CD14-positive monocyte (primary cell): ENCODE measurements at regions not wholly inside any gene's neighbourhood (a gene's known extent, or its start where the extent isn't known, plus 50 kb on each side); places are given as distances from the start of the nearest gene placed in this dataset.

Source experiments
- DNase-seq, 3 donors: peaks; one replicate each; pipeline ENCODE4 v3.0.0-alpha.2; 2011 to 2022
- H2AFZ ChIP-seq: 2 replicates; pipeline ENCODE4 v1.6.0; 2012; ENCODE audit warnings: mild to moderate bottlenecking, low read depth, low read length, inconsistent platforms; ENCODE audit not compliant: insufficient read depth, poor library complexity, severe bottlenecking
- H3K27ac ChIP-seq, 2 donors: 1 replicate in 1 of 2; 2 replicates in 1 of 2; pipeline ENCODE4 v1.5.1; 2012 to 2013; ENCODE audit warnings: low read length in 2 of 2, control low read depth in 1 of 2, inconsistent platforms in 1 of 2, low read depth in 1 of 2, mild to moderate bottlenecking in 1 of 2
- H3K27me3 ChIP-seq, 2 donors: one replicate each; pipeline versions ENCODE4 v1.6.0 to v1.6.1; 2011 to 2013; ENCODE audit warnings: low read length in 2 of 2; ENCODE audit not compliant: control insufficient read depth in 2 of 2, insufficient read depth in 2 of 2
- H3K36me3 ChIP-seq, 2 donors: replicated peaks in 1 of 2; 1 replicate in 1 of 2; 2 replicates in 1 of 2; pipeline versions ENCODE4 v1.5.1 to v1.6.1; 2012 to 2013; ENCODE audit warnings: low read length in 2 of 2, control low read depth in 1 of 2, inconsistent platforms in 1 of 2, mild to moderate bottlenecking in 1 of 2; ENCODE audit not compliant: insufficient read depth in 2 of 2, control insufficient read depth in 1 of 2
- H3K4me1 ChIP-seq, 2 donors: 1 replicate in 1 of 2; 2 replicates in 1 of 2; pipeline versions ENCODE4 v1.5.1 to v1.6.1; 2012 to 2013; ENCODE audit warnings: low read length in 2 of 2, control low read depth in 1 of 2, inconsistent platforms in 1 of 2, mild to moderate bottlenecking in 1 of 2, moderate library complexity in 1 of 2; ENCODE audit not compliant: insufficient read depth in 2 of 2, control insufficient read depth in 1 of 2
- H3K4me2 ChIP-seq: replicated peaks from 2 replicates; pipeline ENCODE3; 2012; ENCODE audit warnings: low read length, moderate library complexity, mild to moderate bottlenecking; ENCODE audit not compliant: poor library complexity, severe bottlenecking; ENCODE audit errors: extremely low read depth
- H3K4me3 ChIP-seq, 3 experiments: fragments of 200-600 bp in 1 of 3; sonication (generic) in 1 of 3; replicated peaks in 1 of 3; 1 replicate in 2 of 3; 2 replicates in 1 of 3; pipeline ENCODE4 v1.5.1; 2011 to 2013; ENCODE audit warnings: low read length in 3 of 3, mild to moderate bottlenecking in 3 of 3, control low read depth in 2 of 3, low read depth in 2 of 3, inconsistent platforms in 1 of 3, moderate library complexity in 1 of 3
- H3K79me2 ChIP-seq: 2 replicates; pipeline ENCODE4 v1.6.0; 2012; ENCODE audit warnings: mild to moderate bottlenecking, control low read depth, inconsistent platforms, low read length, moderate library complexity; ENCODE audit not compliant: insufficient read depth
- H3K9ac ChIP-seq: 2 replicates; pipeline ENCODE4 v1.6.0; 2017; ENCODE audit warnings: low read length, mild to moderate bottlenecking; ENCODE audit not compliant: insufficient read depth, poor library complexity, severe bottlenecking
- H3K9me3 ChIP-seq, 2 donors: replicated peaks in 1 of 2; 1 replicate in 1 of 2; 2 replicates in 1 of 2; pipeline versions ENCODE4 v1.5.1 to v1.6.1; 2012 to 2013; ENCODE audit warnings: low read length in 2 of 2, control low read depth in 1 of 2; ENCODE audit not compliant: control insufficient read depth in 1 of 2, insufficient read depth in 1 of 2
- H4K20me1 ChIP-seq: 2 replicates; pipeline ENCODE4 v1.6.0; 2012; ENCODE audit warnings: mild to moderate bottlenecking, low read length, control low read depth, moderate library complexity; ENCODE audit not compliant: insufficient read depth
- H3K27ac Mint-ChIP-seq, 7 donors: one replicate each; pipeline ENCODE4 v1.8.0; 2020; ENCODE audit warnings: mild to moderate bottlenecking in 7 of 7, mixed read lengths in 7 of 7, moderate library complexity in 6 of 7, inconsistent platforms in 2 of 7
- H3K27me3 Mint-ChIP-seq, 3 donors: one replicate each; pipeline ENCODE4 v1.8.0; 2021 to 2022; ENCODE audit warnings: low read depth in 3 of 3, mild to moderate bottlenecking in 3 of 3, mixed read lengths in 3 of 3, moderate library complexity in 3 of 3, inconsistent platforms in 1 of 3
- H3K36me3 Mint-ChIP-seq, 2 donors: one replicate each; pipeline ENCODE4 v1.8.0; 2020; ENCODE audit warnings: mixed read lengths in 2 of 2, inconsistent platforms in 1 of 2, mild to moderate bottlenecking in 1 of 2
- H3K4me1 Mint-ChIP-seq: one replicate; pipeline ENCODE4 v1.8.0; 2020; ENCODE audit warnings: mild to moderate bottlenecking, mixed read lengths
- H3K4me3 Mint-ChIP-seq, 2 donors: one replicate each; pipeline ENCODE4 v1.8.0; 2020; ENCODE audit warnings: mild to moderate bottlenecking in 2 of 2, mixed read lengths in 2 of 2, moderate library complexity in 1 of 2
- H3K9me3 Mint-ChIP-seq, 7 donors: one replicate each; pipeline ENCODE4 v1.8.0; 2020 to 2022; ENCODE audit warnings: mixed read lengths in 7 of 7, mild to moderate bottlenecking in 6 of 7, moderate library complexity in 6 of 7, inconsistent platforms in 2 of 7
- WGBS: methylation state at CpG from one replicate; pipeline ENCODE4 v1.1.5; 2013; ENCODE audit warnings: missing lambda C conversion rate; ENCODE audit not compliant: insufficient coverage; 5-methylcytosine and 5-hydroxymethylcytosine counted together
- intact Hi-C, 2 donors: fragments of 100-400 bp; cut with micrococcal nuclease; formaldehyde crosslinking; loops; one replicate each; pipeline versions ENCODE4 v1.15.0 to v1.15.1; 2023
- TF ChIP-seq, protein P1 (sequence below): fragments of 200-600 bp; IDR thresholded peaks from one replicate; pipeline ENCODE4 v1.8.0; 2022; ENCODE audit warnings: antibody characterized with exemption, mild to moderate bottlenecking

GRCh38 chr2:14355102-14355501 is 277.4 kb upstream of the LRATD1 start:
- DNase-seq = no peak
- H3K27me3 Mint-ChIP-seq = peaks cover 0 to 2% (median 1%) of the 10 kb centered on the region in 3 donors
- intact Hi-C loops = no loop called here
- H3K9me3 Mint-ChIP-seq = peaks cover 0 to 2% (median under 1%) of the 10 kb centered on the region in 7 donors
- H3K36me3 Mint-ChIP-seq = no peaks in the 10 kb centered on the region
- H3K4me3 Mint-ChIP-seq = no peak overlapping the region
- no peaks in the 10 kb centered on the region for H3K27me3 ChIP-seq
- no peaks in the 10 kb centered on the region for H3K4me1 Mint-ChIP-seq
- H3K36me3 ChIP-seq = no peaks in the 10 kb centered on the region
- H3K4me2 ChIP-seq = no peak overlapping the region
- WGBS = no CpG with 5 or more reads among the region's 2 CpGs
- H3K27ac Mint-ChIP-seq = no peak overlapping the region
- no peak overlapping the region for H3K27ac ChIP-seq
- TF ChIP-seq, protein P1, sequence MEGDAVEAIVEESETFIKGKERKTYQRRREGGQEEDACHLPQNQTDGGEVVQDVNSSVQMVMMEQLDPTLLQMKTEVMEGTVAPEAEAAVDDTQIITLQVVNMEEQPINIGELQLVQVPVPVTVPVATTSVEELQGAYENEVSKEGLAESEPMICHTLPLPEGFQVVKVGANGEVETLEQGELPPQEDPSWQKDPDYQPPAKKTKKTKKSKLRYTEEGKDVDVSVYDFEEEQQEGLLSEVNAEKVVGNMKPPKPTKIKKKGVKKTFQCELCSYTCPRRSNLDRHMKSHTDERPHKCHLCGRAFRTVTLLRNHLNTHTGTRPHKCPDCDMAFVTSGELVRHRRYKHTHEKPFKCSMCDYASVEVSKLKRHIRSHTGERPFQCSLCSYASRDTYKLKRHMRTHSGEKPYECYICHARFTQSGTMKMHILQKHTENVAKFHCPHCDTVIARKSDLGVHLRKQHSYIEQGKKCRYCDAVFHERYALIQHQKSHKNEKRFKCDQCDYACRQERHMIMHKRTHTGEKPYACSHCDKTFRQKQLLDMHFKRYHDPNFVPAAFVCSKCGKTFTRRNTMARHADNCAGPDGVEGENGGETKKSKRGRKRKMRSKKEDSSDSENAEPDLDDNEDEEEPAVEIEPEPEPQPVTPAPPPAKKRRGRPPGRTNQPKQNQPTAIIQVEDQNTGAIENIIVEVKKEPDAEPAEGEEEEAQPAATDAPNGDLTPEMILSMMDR = no peak
- no peaks in the 10 kb centered on the region for H3K4me1 ChIP-seq
- peaks cover 2 to 6% of the 10 kb centered on the region in 2 donors for H3K9me3 ChIP-seq
- no peaks in the 10 kb centered on the region for H3K79me2 ChIP-seq
- H3K4me3 ChIP-seq = no peak overlapping the region
- H3K9ac ChIP-seq = no peak overlapping the region
- no peaks in the 10 kb centered on the region for H4K20me1 ChIP-seq
- no peak overlapping the region for H2AFZ ChIP-seq

DNA sequence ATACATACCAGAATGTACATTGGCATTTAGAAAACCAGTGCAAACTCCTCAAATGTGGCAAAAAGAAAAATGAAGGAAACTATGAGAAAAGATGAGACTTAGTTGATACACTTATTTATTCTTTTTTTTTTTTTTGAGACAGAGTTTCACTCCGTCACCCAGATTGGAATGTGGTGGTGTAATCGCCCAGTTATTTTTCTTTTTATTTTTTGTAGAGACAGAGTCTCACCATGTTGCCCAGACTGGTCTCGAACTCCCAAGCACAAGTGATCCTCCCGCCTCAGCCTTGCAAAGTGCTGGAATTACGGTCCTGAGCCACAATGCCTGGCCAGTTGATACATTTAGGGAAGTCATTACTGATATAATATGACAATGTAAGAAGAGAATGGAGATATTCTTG is 274.2 kb upstream of the LRATD1 start:
- TF ChIP-seq, protein P1 = no peak
- Mint-ChIP-seq H3K36me3 (no peaks in the 10 kb centered on the region), H3K27me3 (no peaks in the 10 kb centered on the region), H3K9me3 (peaks cover 0 to 4% (median 0%) of the 10 kb centered on the region in 7 donors), H3K27ac (no peak overlapping the region), H3K4me1 (no peaks in the 10 kb centered on the region), H3K4me3 (no peak overlapping the region)
- 100% methylated on average over 2 of the region's 5 CpGs for WGBS
- Histone ChIP-seq H3K9me3 (peaks cover 3 to 6% of the 10 kb centered on the region in 2 donors), H2AFZ (no peak overlapping the region), H3K36me3 (no peaks in the 10 kb centered on the region), H3K27ac (no peak overlapping the region), H3K4me1 (no peaks in the 10 kb centered on the region), H4K20me1 (no peaks in the 10 kb centered on the region), H3K4me2 (no peak overlapping the region), H3K79me2 (no peaks in the 10 kb centered on the region), H3K27me3 (no peaks in the 10 kb centered on the region), H3K9ac (no peak overlapping the region), H3K4me3 (no peak overlapping the region)
- DNase-seq = no peak
- intact Hi-C loops = no loop called here
